ENCODE measurements at regions not wholly inside any gene's neighbourhood (a gene's known extent, or its start where the extent isn't known, plus 50 kb on each side); places are given as distances from the start of the nearest gene placed in this dataset.

- no peak for TF ChIP-seq CTCF (IDR thresholded peaks at IDR 0.05; ENCODE audit: low read length)
- no peak for TF ChIP-seq EZH2 (IDR thresholded peaks at IDR 0.05; ENCODE audit: borderline replicate concordance, low read length)
Measured at GRCh38 chr1:194214735-194215134, 1028.3 kb upstream of the B3GALT2 start.
